DND-41 (cell line): ENCODE measurements at regions not wholly inside any gene's neighbourhood (a gene's known extent, or its start where the extent isn't known, plus 50 kb on each side); places are given as distances from the start of the nearest gene placed in this dataset.

Experiments
- ATAC-seq: fragments of 200-7000 bp; cut with Tn5 transposase; 3 replicates; pipeline ENCODE4 v1.9.1; 2021; ENCODE audit warnings: low read depth; ENCODE audit not compliant: insufficient read depth
- DNase-seq: peaks from one replicate; pipeline ENCODE4 v3.0.0-alpha.2; 2020
- H2AFZ ChIP-seq: 2 replicates; pipeline ENCODE4 v1.6.0; 2012; ENCODE audit warnings: low read depth, low read length
- H3K27ac ChIP-seq: 2 replicates; pipeline ENCODE4 v1.5.1; 2012; ENCODE audit warnings: low read length, inconsistent platforms
- H3K27me3 ChIP-seq: fragments of 200-600 bp; sonication (generic); 2 replicates; pipeline ENCODE4 v1.6.0; 2012; ENCODE audit warnings: low read length, mild to moderate bottlenecking, inconsistent platforms; ENCODE audit not compliant: insufficient read depth, poor library complexity
- H3K36me3 ChIP-seq: 2 replicates; pipeline ENCODE4 v1.5.1; 2012; ENCODE audit warnings: low read length, inconsistent platforms; ENCODE audit not compliant: insufficient read depth
- H3K4me1 ChIP-seq: 2 replicates; pipeline ENCODE4 v1.5.1; 2012; ENCODE audit warnings: mild to moderate bottlenecking, low read length; ENCODE audit not compliant: insufficient read depth
- H3K4me2 ChIP-seq: 2 replicates; pipeline ENCODE4 v1.6.0; 2012; ENCODE audit warnings: mild to moderate bottlenecking, moderate library complexity, low read length, inconsistent platforms; ENCODE audit not compliant: insufficient read depth
- H3K4me3 ChIP-seq, 2 experiments: fragments of 200-600 bp in 1 of 2; shearing (Covaris generic) in 1 of 2; 2 replicates each; pipeline ENCODE4 v1.5.1; 2012 to 2016; ENCODE audit warnings: inconsistent platforms in 2 of 2, low read length in 2 of 2, mild to moderate bottlenecking in 2 of 2, low read depth in 1 of 2, moderate library complexity in 1 of 2
- H3K79me2 ChIP-seq: 2 replicates; pipeline ENCODE4 v1.6.0; 2012; ENCODE audit warnings: low read length, inconsistent platforms; ENCODE audit not compliant: insufficient read depth
- H3K9ac ChIP-seq: 2 replicates; pipeline ENCODE4 v1.6.0; 2012; ENCODE audit warnings: low read depth, mild to moderate bottlenecking, inconsistent platforms, low read length, moderate library complexity
- H3K9me3 ChIP-seq: 2 replicates; pipeline ENCODE4 v1.5.1; 2012; ENCODE audit warnings: low read length, moderate library complexity, mild to moderate bottlenecking, inconsistent platforms; ENCODE audit not compliant: insufficient read depth, severe bottlenecking
- H4K20me1 ChIP-seq: 2 replicates; pipeline ENCODE4 v1.6.0; 2012; ENCODE audit warnings: low read length; ENCODE audit not compliant: insufficient read depth
- EZH2 ChIP-seq: IDR thresholded peaks from 3 replicates; pipeline ENCODE4 v1.6.1; 2012; ENCODE audit warnings: borderline replicate concordance, low read depth, mild to moderate bottlenecking, moderate library complexity, low read length, inconsistent platforms; ENCODE audit not compliant: severe bottlenecking
- TF ChIP-seq, protein P1 (sequence below): IDR thresholded peaks from 2 replicates; pipeline ENCODE4 v1.5.1; 2012; ENCODE audit warnings: borderline replicate concordance, low read length, moderate library complexity, mild to moderate bottlenecking; ENCODE audit not compliant: poor library complexity, severe bottlenecking; ENCODE audit errors: extremely low read depth

DNA sequence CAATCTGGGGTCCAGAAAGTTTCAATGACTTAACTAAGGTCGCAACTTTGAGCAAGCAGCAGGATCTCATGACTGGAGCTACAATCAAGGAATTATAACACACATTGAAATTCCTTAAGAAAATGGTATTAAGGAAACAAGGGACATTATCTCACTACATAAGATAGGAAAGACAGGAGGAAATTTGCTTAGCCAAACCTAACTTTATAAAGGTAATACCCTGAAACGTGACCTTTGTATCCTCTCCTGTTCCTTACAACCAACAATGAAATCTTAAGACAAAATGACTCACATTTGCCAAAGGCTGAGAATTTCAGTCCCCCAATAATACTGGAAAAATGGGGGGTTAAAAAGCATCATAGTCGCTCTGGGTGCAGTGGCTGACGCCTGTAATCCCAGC lies 218.9 kb upstream of the LYZL1 start:
- Histone ChIP-seq H4K20me1 (no peaks in the 10 kb centered on the region), H3K79me2 (no peaks in the 10 kb centered on the region), H3K4me3 (no peak overlapping the region), H3K9ac (no peak overlapping the region), H3K27me3 (peaks cover 20% of the 10 kb centered on the region), H3K4me2 (no peak overlapping the region), H3K9me3 (no peaks in the 10 kb centered on the region), H3K36me3 (no peaks in the 10 kb centered on the region), H3K4me1 (no peaks in the 10 kb centered on the region), H2AFZ (no peak overlapping the region), H3K27ac (no peak overlapping the region)
- no peak for ATAC-seq
- DNase-seq = no peak
- TF ChIP-seq, protein P1, sequence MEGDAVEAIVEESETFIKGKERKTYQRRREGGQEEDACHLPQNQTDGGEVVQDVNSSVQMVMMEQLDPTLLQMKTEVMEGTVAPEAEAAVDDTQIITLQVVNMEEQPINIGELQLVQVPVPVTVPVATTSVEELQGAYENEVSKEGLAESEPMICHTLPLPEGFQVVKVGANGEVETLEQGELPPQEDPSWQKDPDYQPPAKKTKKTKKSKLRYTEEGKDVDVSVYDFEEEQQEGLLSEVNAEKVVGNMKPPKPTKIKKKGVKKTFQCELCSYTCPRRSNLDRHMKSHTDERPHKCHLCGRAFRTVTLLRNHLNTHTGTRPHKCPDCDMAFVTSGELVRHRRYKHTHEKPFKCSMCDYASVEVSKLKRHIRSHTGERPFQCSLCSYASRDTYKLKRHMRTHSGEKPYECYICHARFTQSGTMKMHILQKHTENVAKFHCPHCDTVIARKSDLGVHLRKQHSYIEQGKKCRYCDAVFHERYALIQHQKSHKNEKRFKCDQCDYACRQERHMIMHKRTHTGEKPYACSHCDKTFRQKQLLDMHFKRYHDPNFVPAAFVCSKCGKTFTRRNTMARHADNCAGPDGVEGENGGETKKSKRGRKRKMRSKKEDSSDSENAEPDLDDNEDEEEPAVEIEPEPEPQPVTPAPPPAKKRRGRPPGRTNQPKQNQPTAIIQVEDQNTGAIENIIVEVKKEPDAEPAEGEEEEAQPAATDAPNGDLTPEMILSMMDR = no peak
- TF ChIP-seq EZH2 = no peak

DNA sequence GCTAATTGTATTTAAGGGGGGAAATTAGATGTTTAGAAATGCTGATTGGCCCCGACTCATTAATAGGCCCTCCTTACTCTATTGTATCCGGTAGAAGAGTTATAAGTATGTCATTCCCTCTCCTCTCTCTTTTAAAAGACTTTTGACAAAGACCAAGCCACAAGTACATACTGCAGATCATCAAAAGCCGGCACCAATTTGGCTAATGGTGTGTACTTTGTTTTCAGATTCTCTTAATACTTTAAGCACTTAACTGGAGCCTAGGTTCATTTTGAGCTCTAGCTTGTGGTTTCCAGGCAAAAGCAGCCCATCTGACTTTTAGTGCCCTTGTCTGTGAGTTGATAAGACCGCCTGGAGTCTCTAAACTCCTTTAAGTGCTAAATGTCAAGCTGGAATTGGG lies 210.0 kb upstream of the LYZL1 start:
- Histone ChIP-seq H3K9ac (no peak overlapping the region), H3K27ac (no peak overlapping the region)

DNA sequence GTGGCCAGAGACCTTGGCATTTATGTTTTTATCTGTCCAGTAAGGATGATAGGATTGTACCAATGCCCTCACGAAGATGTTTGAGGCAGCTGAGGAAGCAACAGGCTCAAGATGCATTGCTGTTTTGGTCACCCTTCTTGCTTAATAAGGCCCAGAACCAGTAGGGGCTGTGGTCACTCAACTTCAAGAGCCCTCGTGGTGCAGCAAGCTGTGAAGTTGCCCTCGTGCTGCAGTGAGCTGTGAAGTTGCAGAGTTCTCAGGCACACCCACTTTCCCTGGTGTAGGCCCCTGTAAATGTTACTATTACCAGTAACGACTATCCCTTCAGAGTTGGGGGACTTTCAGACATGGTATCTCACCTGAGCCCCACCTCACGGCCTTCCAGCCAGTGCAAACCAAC lies 207.6 kb upstream of the LYZL1 start:
- H3K9me3 ChIP-seq = no peaks in the 10 kb centered on the region
- no peak overlapping the region for H3K4me2 ChIP-seq
- peaks cover 17% of the 10 kb centered on the region for H3K27me3 ChIP-seq
- ATAC-seq = no peak
- H3K9ac ChIP-seq = no peak overlapping the region
- no peaks in the 10 kb centered on the region for H3K79me2 ChIP-seq
- no peak for DNase-seq
- H3K4me3 ChIP-seq = no peak overlapping the region
- H4K20me1 ChIP-seq = no peaks in the 10 kb centered on the region
- H3K36me3 ChIP-seq = no peaks in the 10 kb centered on the region
- H3K4me1 ChIP-seq = no peaks in the 10 kb centered on the region
- no peak for TF ChIP-seq EZH2
- TF ChIP-seq, protein P1 = no peak
- H2AFZ ChIP-seq = no peak overlapping the region
- H3K27ac ChIP-seq = no peak overlapping the region

More for the DNA sequence above, 210.0 kb upstream of the LYZL1 start:
- Histone ChIP-seq H3K36me3 (no peaks in the 10 kb centered on the region), H3K4me1 (no peaks in the 10 kb centered on the region), H2AFZ (no peak overlapping the region), H3K4me2 (no peak overlapping the region), H3K27me3 (peaks cover 20% of the 10 kb centered on the region), H3K4me3 (no peak overlapping the region), H3K9me3 (no peaks in the 10 kb centered on the region), H4K20me1 (no peaks in the 10 kb centered on the region), H3K79me2 (no peaks in the 10 kb centered on the region)
- no peak for ATAC-seq
- TF ChIP-seq, protein P1 = no peak
- TF ChIP-seq EZH2 = no peak
- DNase-seq = no peak

DNA sequence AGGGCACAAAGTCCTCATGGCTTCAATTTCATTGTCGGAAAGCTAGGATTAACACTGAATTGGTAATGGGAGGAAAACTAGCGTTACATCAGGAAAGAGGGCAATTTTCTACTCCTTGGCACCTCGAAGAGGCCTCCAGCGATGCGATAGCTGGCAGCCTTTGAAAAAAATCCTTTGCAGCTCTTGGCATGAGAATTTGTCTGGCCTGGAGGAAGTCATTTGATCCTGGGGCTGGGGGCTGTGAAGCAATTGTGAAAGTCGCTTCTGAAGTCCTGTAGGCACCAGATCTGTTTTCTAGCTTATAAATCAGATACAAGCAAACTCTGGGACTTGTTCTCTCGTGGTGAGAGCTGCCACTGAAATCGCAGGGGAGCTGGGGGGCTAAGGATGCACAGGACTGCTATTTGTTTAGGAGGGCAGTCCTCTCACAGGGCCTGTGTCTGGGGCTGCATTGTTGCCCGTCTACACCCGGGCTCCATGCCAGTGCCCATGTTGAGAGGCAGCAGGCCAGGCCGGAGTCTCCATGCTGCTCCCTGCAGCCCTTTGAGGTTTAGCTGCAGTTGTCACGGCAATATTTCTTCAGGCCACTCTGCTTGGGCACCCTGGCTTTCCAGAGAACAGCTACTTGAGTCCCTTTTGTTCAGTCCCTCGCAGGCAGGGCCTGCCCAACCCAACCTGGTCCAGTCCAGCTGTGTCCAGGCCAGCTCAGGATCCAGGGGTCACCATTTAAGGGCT lies 206.8 kb upstream of the LYZL1 start:
- Histone ChIP-seq H2AFZ (no peak overlapping the region), H3K79me2 (no peaks in the 10 kb centered on the region)
- ATAC-seq = no peak

More for the DNA sequence above, 206.8 kb upstream of the LYZL1 start:
- no peaks in the 10 kb centered on the region for H3K4me1 ChIP-seq
- H3K4me3 ChIP-seq = no peak overlapping the region
- no peak overlapping the region for H3K9ac ChIP-seq
- no peaks in the 10 kb centered on the region for H3K36me3 ChIP-seq
- no peak for TF ChIP-seq EZH2
- TF ChIP-seq, protein P1 = no peak
- no peak overlapping the region for H3K4me2 ChIP-seq
- no peak overlapping the region for H3K27ac ChIP-seq
- H3K27me3 ChIP-seq = peaks cover 17% of the 10 kb centered on the region
- no peak for DNase-seq
- no peaks in the 10 kb centered on the region for H3K9me3 ChIP-seq
- H4K20me1 ChIP-seq = no peaks in the 10 kb centered on the region
